ENCODE measurements at regions not wholly inside any gene's neighbourhood (a gene's known extent, or its start where the extent isn't known, plus 50 kb on each side); places are given as distances from the start of the nearest gene placed in this dataset.
A peak's percentile ranks its signal among the peaks of the same experiment; 100 is the strongest.
"Not testable (repeated sequence)": the region's sequence is repeated elsewhere in the genome, so short reads cannot be mapped to it uniquely, and the experiment has no call there.

GRCh38 chr2:78839259-78839658 is 186.2 kb upstream of the REG3G start:
- Mint-ChIP-seq H3K36me3 (ENCODE audit: low read depth) (no peaks in the 10 kb centered on the region), H3K27ac (ENCODE audit: unreplicated experiment) (no peak overlapping the region), H3K4me1 (no peaks in the 10 kb centered on the region), H3K27me3 (ENCODE audit: low read depth) (no peaks in the 10 kb centered on the region), H3K4me3 (no peak overlapping the region), H3K9me3 (no peaks in the 10 kb centered on the region)
- DNase-seq (ENCODE audit: low read depth, low spot score), result no peak
- no peak for TF ChIP-seq CTCF (conservative IDR thresholded peaks at IDR 0.05)

DNA sequence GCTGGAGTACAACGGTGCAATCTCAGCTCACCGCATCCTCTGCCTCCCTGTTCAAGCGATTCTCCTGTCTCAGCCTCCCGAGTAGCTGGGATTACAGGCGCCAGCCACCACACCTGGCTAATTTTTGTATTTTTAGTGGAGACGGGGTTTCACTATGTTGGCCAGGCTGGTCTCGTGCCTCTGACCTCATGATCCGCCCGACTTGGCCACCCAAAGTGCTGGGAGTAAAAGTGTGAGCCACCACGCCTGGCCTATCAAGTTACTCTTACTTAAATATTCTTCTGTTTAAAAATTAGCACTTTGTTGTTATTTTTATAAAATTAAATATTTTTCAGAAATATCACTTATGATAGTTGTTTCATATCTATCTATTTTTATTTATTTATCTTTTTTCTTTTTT is 185.2 kb upstream of the REG3G start:
- H3K36me3 Mint-ChIP-seq (ENCODE audit: low read depth); H3K4me3 Mint-ChIP-seq; H3K9me3 Mint-ChIP-seq; H3K4me1 Mint-ChIP-seq; DNase-seq (ENCODE audit: low read depth, low spot score); H3K27me3 Mint-ChIP-seq (ENCODE audit: low read depth); H3K27ac Mint-ChIP-seq (ENCODE audit: unreplicated experiment): not testable (repeated sequence)

DNA sequence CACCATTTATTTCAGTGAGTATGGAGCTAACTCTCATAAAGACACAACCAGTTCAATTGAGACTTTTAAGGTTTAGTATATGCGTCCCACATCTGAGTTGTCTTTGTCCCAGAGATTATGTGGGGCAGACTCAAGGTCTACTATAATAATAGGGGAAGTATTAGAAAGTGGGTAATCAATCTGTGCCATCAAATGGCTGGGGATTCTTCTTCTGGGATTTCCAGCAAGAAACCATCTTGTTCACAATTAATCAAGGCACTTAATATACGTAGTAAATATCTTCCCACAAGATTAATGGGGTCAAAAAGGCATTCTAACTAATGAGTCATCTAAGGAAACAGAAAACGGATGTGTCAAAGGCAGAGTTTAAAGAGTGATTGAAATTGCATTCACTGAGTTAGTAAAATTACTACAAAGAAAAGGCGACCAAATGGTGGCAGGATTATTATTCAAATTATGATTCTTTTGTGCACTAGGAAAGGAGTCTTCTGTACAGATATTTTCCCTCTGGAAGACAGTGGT is 179.8 kb upstream of the REG3G start:
- no peak for TF ChIP-seq CTCF (conservative IDR thresholded peaks at IDR 0.05)

DNA sequence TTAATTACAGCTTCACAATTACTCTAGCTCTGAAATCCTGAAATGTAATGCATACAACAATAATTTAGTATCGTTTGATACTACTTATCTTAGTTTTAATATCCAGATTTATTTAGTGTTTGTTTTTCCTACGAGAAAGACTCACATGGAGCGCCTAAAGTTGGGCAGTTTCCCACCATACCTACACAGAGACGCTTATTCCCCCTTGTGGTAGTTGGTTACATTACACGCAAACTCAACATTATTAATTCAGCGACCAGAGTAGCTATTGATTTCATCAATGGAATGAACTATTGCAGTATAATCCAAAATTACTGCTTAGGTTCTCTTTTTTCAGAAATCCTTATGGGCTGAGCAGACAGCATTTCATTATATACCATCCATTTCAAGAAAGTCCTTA is 164.0 kb upstream of the REG3G start:
- H3K9me3 Mint-ChIP-seq, result peaks cover 10% of the 10 kb centered on the region
- H3K27me3 Mint-ChIP-seq (ENCODE audit: low read depth), result no peaks in the 10 kb centered on the region
- H3K4me1 Mint-ChIP-seq, result no peaks in the 10 kb centered on the region
- peak; percentile 69 for TF ChIP-seq CTCF (conservative IDR thresholded peaks at IDR 0.05)
- no peak overlapping the region for H3K4me3 Mint-ChIP-seq
- DNase-seq (ENCODE audit: low read depth, low spot score), result no peak
- no peaks in the 10 kb centered on the region for H3K36me3 Mint-ChIP-seq (ENCODE audit: low read depth)
- no peak overlapping the region for H3K27ac Mint-ChIP-seq (ENCODE audit: unreplicated experiment)

More for the DNA sequence above, 179.8 kb upstream of the REG3G start:
- Mint-ChIP-seq H3K27me3 (ENCODE audit: low read depth) (no peaks in the 10 kb centered on the region), H3K36me3 (ENCODE audit: low read depth) (no peaks in the 10 kb centered on the region), H3K4me1 (no peaks in the 10 kb centered on the region), H3K27ac (ENCODE audit: unreplicated experiment) (no peak overlapping the region), H3K9me3 (peaks cover 2% of the 10 kb centered on the region), H3K4me3 (no peak overlapping the region)
- no peak for DNase-seq (ENCODE audit: low read depth, low spot score)

- no peak overlapping the region for H3K4me3 Mint-ChIP-seq
- no peaks in the 10 kb centered on the region for H3K4me1 Mint-ChIP-seq
- no peaks in the 10 kb centered on the region for H3K36me3 Mint-ChIP-seq (ENCODE audit: low read depth)
- H3K27ac Mint-ChIP-seq (ENCODE audit: unreplicated experiment), result no peak overlapping the region
- H3K9me3 Mint-ChIP-seq, result peaks cover 9% of the 10 kb centered on the region
- DNase-seq (ENCODE audit: low read depth, low spot score), result no peak
- no peak for TF ChIP-seq CTCF (conservative IDR thresholded peaks at IDR 0.05)
- no peaks in the 10 kb centered on the region for H3K27me3 Mint-ChIP-seq (ENCODE audit: low read depth)
Observed at GRCh38 chr2:78864205-78864604, 161.3 kb upstream of the REG3G start.

DNA sequence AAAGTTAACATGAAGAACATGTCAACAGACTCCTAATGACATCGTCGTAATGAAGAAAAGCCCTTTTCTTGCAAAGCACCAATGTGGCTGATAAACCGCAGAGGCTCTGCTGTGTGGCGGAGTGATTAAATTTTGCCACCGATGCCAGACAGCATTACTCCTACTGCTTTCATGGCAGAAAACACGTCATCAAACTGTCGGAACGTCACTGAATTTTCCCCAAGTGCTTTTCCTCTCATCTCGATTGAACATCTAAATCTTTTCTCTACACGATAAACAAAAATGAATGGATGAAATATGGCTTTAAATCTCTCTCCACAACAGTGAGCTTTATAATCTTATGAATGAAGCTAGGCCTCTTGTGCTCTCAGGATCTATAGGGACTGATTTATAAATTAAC is 159.8 kb upstream of the REG3G start:
- Mint-ChIP-seq H3K9me3 (peaks cover 7% of the 10 kb centered on the region), H3K4me3 (no peak overlapping the region), H3K4me1 (no peaks in the 10 kb centered on the region), H3K27me3 (ENCODE audit: low read depth) (no peaks in the 10 kb centered on the region), H3K27ac (ENCODE audit: unreplicated experiment) (no peak overlapping the region), H3K36me3 (ENCODE audit: low read depth) (no peaks in the 10 kb centered on the region)
- TF ChIP-seq CTCF (conservative IDR thresholded peaks at IDR 0.05), result no peak
- no peak for DNase-seq (ENCODE audit: low read depth, low spot score)

Measured in neural crest cell (in vitro differentiated cells).